ENCODE measurements at regions not wholly inside any gene's neighbourhood (a gene's known extent, or its start where the extent isn't known, plus 50 kb on each side); places are given as distances from the start of the nearest gene placed in this dataset.

GRCh38 chr3:101172516-101172915, 147.9 kb downstream of the IMPG2 start:
- ATAC-seq (ENCODE audit: low read depth), result no peak
- no peak overlapping the region for H3K4me3 Mint-ChIP-seq
- POLR2A ChIA-PET, result no interaction called here

GRCh38 chr3:101171681-101172191, 148.6 kb downstream of the IMPG2 start:
- Mint-ChIP-seq H3K4me1 (peaks cover 2% of the 10 kb centered on the region), H3K9me3 (peaks cover 1% of the 10 kb centered on the region), H3K27me3 (no peaks in the 10 kb centered on the region), H3K36me3 (no peaks in the 10 kb centered on the region), H3K4me3 (no peak overlapping the region), H3K27ac (no peak overlapping the region)
- POLR2A ChIA-PET, result no interaction called here
- ATAC-seq (ENCODE audit: low read depth) (no peak), DNase-seq (no peak)

More at GRCh38 chr3:101172516-101172915, 147.9 kb downstream of the IMPG2 start:
- no peaks in the 10 kb centered on the region for H3K36me3 Mint-ChIP-seq
- no peaks in the 10 kb centered on the region for H3K27me3 Mint-ChIP-seq
- peaks cover 1% of the 10 kb centered on the region for H3K9me3 Mint-ChIP-seq
- no peak overlapping the region for H3K27ac Mint-ChIP-seq
- H3K4me1 Mint-ChIP-seq, result peaks cover 2% of the 10 kb centered on the region
- no peak for DNase-seq

GRCh38 chr3:101170806-101171558, 149.4 kb downstream of the IMPG2 start:
- ATAC-seq (ENCODE audit: low read depth) (no peak), DNase-seq (no peak)
- Mint-ChIP-seq H3K27me3 (no peaks in the 10 kb centered on the region), H3K36me3 (no peaks in the 10 kb centered on the region), H3K4me3 (no peak overlapping the region), H3K27ac (no peak overlapping the region), H3K9me3 (peaks cover 1% of the 10 kb centered on the region), H3K4me1 (peaks cover 2% of the 10 kb centered on the region)
- POLR2A ChIA-PET, result no interaction called here

- POLR2A ChIA-PET, result no interaction called here
Observed at GRCh38 chr3:101170062-101170771, 150.2 kb downstream of the IMPG2 start.

GRCh38 chr3:101169516-101169915, 150.9 kb downstream of the IMPG2 start:
- no peak overlapping the region for H3K27ac Mint-ChIP-seq

More at GRCh38 chr3:101170062-101170771, 150.2 kb downstream of the IMPG2 start:
- no peaks in the 10 kb centered on the region for H3K27me3 Mint-ChIP-seq
- DNase-seq (no peak), ATAC-seq (ENCODE audit: low read depth) (no peak)
- H3K36me3 Mint-ChIP-seq, result no peaks in the 10 kb centered on the region
- peaks cover 1% of the 10 kb centered on the region for H3K9me3 Mint-ChIP-seq
- H3K4me1 Mint-ChIP-seq, result peaks cover 2% of the 10 kb centered on the region
- no peak overlapping the region for H3K4me3 Mint-ChIP-seq
- no peak overlapping the region for H3K27ac Mint-ChIP-seq

GRCh38 chr3:101167376-101167775, 153.0 kb downstream of the IMPG2 start:
- Mint-ChIP-seq H3K9me3 (no peaks in the 10 kb centered on the region), H3K4me3 (no peak overlapping the region), H3K4me1 (peaks cover 2% of the 10 kb centered on the region), H3K27me3 (peaks cover 3% of the 10 kb centered on the region), H3K27ac (no peak overlapping the region), H3K36me3 (no peaks in the 10 kb centered on the region)
- no peak for DNase-seq
- no peak for ATAC-seq (ENCODE audit: low read depth)
- POLR2A ChIA-PET, result no interaction called here

More at GRCh38 chr3:101169516-101169915, 150.9 kb downstream of the IMPG2 start:
- H3K9me3 Mint-ChIP-seq, result peaks cover 1% of the 10 kb centered on the region
- no peak overlapping the region for H3K4me3 Mint-ChIP-seq
- peaks cover 2% of the 10 kb centered on the region for H3K4me1 Mint-ChIP-seq
- no peaks in the 10 kb centered on the region for H3K36me3 Mint-ChIP-seq
- ATAC-seq (ENCODE audit: low read depth) (no peak), DNase-seq (no peak)
- POLR2A ChIA-PET, result no interaction called here
- no peaks in the 10 kb centered on the region for H3K27me3 Mint-ChIP-seq

- no peaks in the 10 kb centered on the region for H3K36me3 Mint-ChIP-seq
- peaks cover 3% of the 10 kb centered on the region for H3K27me3 Mint-ChIP-seq
- DNase-seq, result no peak
Observed at GRCh38 chr3:101166150-101166549, 154.2 kb downstream of the IMPG2 start.

GRCh38 chr3:101163554-101163953, 156.8 kb downstream of the IMPG2 start:
- no peak for ATAC-seq (ENCODE audit: low read depth)
- Mint-ChIP-seq H3K27me3 (peaks cover 8% of the 10 kb centered on the region), H3K27ac (no peak overlapping the region), H3K9me3 (no peaks in the 10 kb centered on the region), H3K36me3 (no peaks in the 10 kb centered on the region), H3K4me1 (no peaks in the 10 kb centered on the region), H3K4me3 (no peak overlapping the region)
- DNase-seq, result no peak
- POLR2A ChIA-PET, result no interaction called here

More at GRCh38 chr3:101166150-101166549, 154.2 kb downstream of the IMPG2 start:
- ATAC-seq (ENCODE audit: low read depth), result no peak
- Mint-ChIP-seq H3K4me1 (peaks cover 2% of the 10 kb centered on the region), H3K4me3 (no peak overlapping the region), H3K9me3 (no peaks in the 10 kb centered on the region), H3K27ac (no peak overlapping the region)
- POLR2A ChIA-PET, result no interaction called here

GRCh38 chr3:101159478-101159877, 160.9 kb downstream of the IMPG2 start:
- H3K4me3 Mint-ChIP-seq, result no peak overlapping the region
- H3K9me3 Mint-ChIP-seq, result no peaks in the 10 kb centered on the region
- no peak overlapping the region for H3K27ac Mint-ChIP-seq
- no peaks in the 10 kb centered on the region for H3K36me3 Mint-ChIP-seq
- no peaks in the 10 kb centered on the region for H3K4me1 Mint-ChIP-seq
- peaks cover 17% of the 10 kb centered on the region for H3K27me3 Mint-ChIP-seq
- DNase-seq (no peak), ATAC-seq (ENCODE audit: low read depth) (no peak)
- POLR2A ChIA-PET, result no interaction called here

- POLR2A ChIA-PET, result interaction anchor here (0.6 kb wide), 1 partner anchor 217 kb away, joined by 3 read pairs; no protein-coding TSS in a partner anchor
- Mint-ChIP-seq H3K4me1 (no peaks in the 10 kb centered on the region), H3K27ac (no peak overlapping the region), H3K9me3 (no peaks in the 10 kb centered on the region), H3K36me3 (no peaks in the 10 kb centered on the region), H3K4me3 (no peak overlapping the region), H3K27me3 (peaks cover 20% of the 10 kb centered on the region)
- no peak for ATAC-seq (ENCODE audit: low read depth)
- no peak for DNase-seq
Observed at GRCh38 chr3:101158374-101158773, 162.0 kb downstream of the IMPG2 start.

GRCh38 chr3:101156787-101157345, 163.5 kb downstream of the IMPG2 start:
- POLR2A ChIA-PET, result no interaction called here
- no peak overlapping the region for H3K4me3 Mint-ChIP-seq
- H3K27me3 Mint-ChIP-seq, result peaks cover 25% of the 10 kb centered on the region
- no peak overlapping the region for H3K27ac Mint-ChIP-seq
- no peaks in the 10 kb centered on the region for H3K9me3 Mint-ChIP-seq
- no peaks in the 10 kb centered on the region for H3K36me3 Mint-ChIP-seq
- no peak for ATAC-seq (ENCODE audit: low read depth)
- H3K4me1 Mint-ChIP-seq, result no peaks in the 10 kb centered on the region
- DNase-seq, result no peak

- POLR2A ChIA-PET, result no interaction called here
- Mint-ChIP-seq H3K4me3 (no peak overlapping the region), H3K4me1 (no peaks in the 10 kb centered on the region), H3K36me3 (no peaks in the 10 kb centered on the region), H3K27me3 (peaks cover 26% of the 10 kb centered on the region), H3K27ac (no peak overlapping the region), H3K9me3 (no peaks in the 10 kb centered on the region)
- no peak for DNase-seq
- no peak for ATAC-seq (ENCODE audit: low read depth)
Observed at GRCh38 chr3:101155825-101156224, 162.6 kb upstream of the ABI3BP start.

GRCh38 chr3:101154401-101154800, 161.2 kb upstream of the ABI3BP start:
- Mint-ChIP-seq H3K27me3 (peaks cover 27% of the 10 kb centered on the region), H3K36me3 (no peaks in the 10 kb centered on the region), H3K9me3 (no peaks in the 10 kb centered on the region), H3K4me3 (no peak overlapping the region), H3K4me1 (no peaks in the 10 kb centered on the region), H3K27ac (no peak overlapping the region)
- POLR2A ChIA-PET, result no interaction called here
- no peak for DNase-seq
- ATAC-seq (ENCODE audit: low read depth), result no peak
